K562 (cell line): ENCODE measurements at regions not wholly inside any gene's neighbourhood (a gene's known extent, or its start where the extent isn't known, plus 50 kb on each side); places are given as distances from the start of the nearest gene placed in this dataset.

Experiments used
- ATAC-seq: fragments of 200-7000 bp; cut with Tn5 transposase; 3 replicates; pipeline ENCODE4 v1.9.1; 2020; ENCODE audit warnings: moderate library complexity
- BruUV-seq: library from RNA; stranded (reverse); fragments of 400-500 nt; replicated peaks from 2 replicates; lab custom pipeline; 2021; lab: Mats Ljungman, UMichigan
- CTCF ChIA-PET: fragments of 300-600 bp; formaldehyde crosslinking; extraction: SDS; loops from one replicate; lab custom pipeline; 2021; ENCODE audit warnings: low intra/inter-chr PET ratio; lab: Yijun Ruan, JAX
- POLR2A ChIA-PET: fragments of 300-600, 350-650 bp; sonication (Branson Sonifier 250); formaldehyde crosslinking; extraction: SDS; loops from one replicate; lab custom pipeline; 2021; ENCODE audit warnings: antibody characterized with exemption, inconsistent platforms; lab: Yijun Ruan, JAX
- DNase-seq, 4 experiments: peaks; one replicate each; pipeline versions ENCODE4 v3.0.0 to v3.0.0-alpha.2; 2011 to 2018; ENCODE audit warnings: low spot score in 3 of 4, mixed read lengths in 3 of 4; ENCODE audit errors: extremely low read depth in 1 of 4
- FAIRE-seq: peaks from 2 replicates; lab custom pipeline; 2011; peaks lifted over from hg19 to GRCh38; lab: Jason Lieb, UNC
- H2AFZ ChIP-seq: 2 replicates; pipeline ENCODE4 v1.6.0; 2011; ENCODE audit warnings: low read depth, low read length, control low read depth, inconsistent platforms
- H3K27ac ChIP-seq: fragments of 200-600 bp; 3 replicates; pipeline ENCODE4 v1.8.0; 2011; ENCODE audit warnings: low read depth, mild to moderate bottlenecking, control low read depth, inconsistent platforms, low read length, moderate library complexity, mixed read lengths; ENCODE audit errors: extremely low read depth
- H3K27me3 ChIP-seq, 2 experiments: fragments of 300-600 bp in 1 of 2; 2 replicates in 1 of 2; 3 replicates in 1 of 2; pipeline versions ENCODE4 v1.6.0 to v1.8.0; 2011; ENCODE audit warnings: inconsistent platforms in 2 of 2, low read length in 2 of 2, mild to moderate bottlenecking in 1 of 2, mixed read lengths in 1 of 2, moderate library complexity in 1 of 2; ENCODE audit not compliant: control insufficient read depth in 2 of 2, insufficient read depth in 2 of 2
- H3K36me3 ChIP-seq: fragments of 300-600 bp; 3 replicates; pipeline ENCODE4 v1.8.0; 2011; ENCODE audit warnings: mild to moderate bottlenecking, low read length, inconsistent platforms; ENCODE audit not compliant: control insufficient read depth, insufficient read depth
- H3K4me1 ChIP-seq, 2 experiments: fragments of 200-600 bp in 1 of 2; replicated peaks in 1 of 2; 2 replicates in 1 of 2; 3 replicates in 1 of 2; pipeline versions ENCODE4 v1.5.1 to v1.8.0; 2011; ENCODE audit warnings: inconsistent platforms in 2 of 2, low read length in 2 of 2, mild to moderate bottlenecking in 1 of 2, mixed read lengths in 1 of 2, moderate library complexity in 1 of 2; ENCODE audit not compliant: control insufficient read depth in 2 of 2, insufficient read depth in 2 of 2
- H3K4me2 ChIP-seq: 2 replicates; pipeline ENCODE4 v1.6.1; 2011; ENCODE audit warnings: low read length, control low read depth, inconsistent platforms, mixed read lengths; ENCODE audit not compliant: insufficient read depth
- H3K4me3 ChIP-seq: fragments of 200-600 bp; sonication (generic), shearing (Covaris generic); 2 replicates; pipeline ENCODE4 v1.5.1; 2016; ENCODE audit warnings: control low read depth, inconsistent platforms
- H3K79me2 ChIP-seq: fragments of 200-600 bp; 3 replicates; pipeline ENCODE4 v1.8.0; 2011; ENCODE audit warnings: low read length, inconsistent platforms; ENCODE audit not compliant: control insufficient read depth, insufficient read depth
- H3K9ac ChIP-seq, 2 experiments: 2 replicates each; pipeline versions ENCODE4 v1.6.0 to v1.6.1; 2011; ENCODE audit warnings: low read depth in 2 of 2, low read length in 2 of 2, control low read depth in 1 of 2, inconsistent platforms in 1 of 2, mild to moderate bottlenecking in 1 of 2, mixed read lengths in 1 of 2; ENCODE audit not compliant: insufficient read depth in 1 of 2
- H3K9me1 ChIP-seq: one replicate; pipeline ENCODE4 v1.6.0; 2011; ENCODE audit warnings: inconsistent platforms, mild to moderate bottlenecking, low read length, moderate library complexity; ENCODE audit not compliant: control insufficient read depth, insufficient read depth
- H3K9me3 ChIP-seq: replicated peaks from 2 replicates; pipeline ENCODE4 v1.5.1; 2011; ENCODE audit warnings: low read depth, low read length, inconsistent platforms; ENCODE audit not compliant: control insufficient read depth, insufficient read depth
- H4K20me1 ChIP-seq: replicated peaks from 2 replicates; pipeline ENCODE4 v1.6.1; 2011; ENCODE audit warnings: low read length, inconsistent platforms, mixed read lengths; ENCODE audit not compliant: control insufficient read depth, insufficient read depth
- ESRRB ChIP-seq: fragments of 250-450 bp; sonication (Bioruptor Pico); IDR thresholded peaks from 2 replicates; pipeline ENCODE4 v1.5.0; 2020; ENCODE audit warnings: mild to moderate bottlenecking, moderate library complexity, borderline replicate concordance
- HDAC6 ChIP-seq: IDR thresholded peaks from 2 replicates; pipeline ENCODE4 v1.6.1; 2012; ENCODE audit warnings: low read depth, mild to moderate bottlenecking, control low read depth, inconsistent platforms, low read length, moderate library complexity
- HNRNPUL1 ChIP-seq: fragments of 200-400 bp; formaldehyde crosslinking; IDR thresholded peaks from 2 replicates; pipeline ENCODE4 v1.6.1; 2017; ENCODE audit warnings: low read length
- JUN ChIP-seq, 2 experiments: sonication (generic) in 1 of 2; formaldehyde crosslinking in 1 of 2; IDR thresholded peaks; 2 replicates each; pipeline versions ENCODE4 v1.6.1 to v1.8.0; 2012 to 2022; ENCODE audit warnings: borderline replicate concordance in 2 of 2, mild to moderate bottlenecking in 2 of 2, improper control_type of control experiment in 1 of 2, low read depth in 1 of 2, low read length in 1 of 2, missing genetic modification reagents in 1 of 2
- KLF6 ChIP-seq: fragments of 250-450 bp; sonication (Bioruptor Pico); IDR thresholded peaks from 2 replicates; pipeline ENCODE4 v1.4.0; 2020; ENCODE audit warnings: mild to moderate bottlenecking, moderate library complexity, borderline replicate concordance
- L3MBTL2 ChIP-seq: fragments of 450-650 bp; IDR thresholded peaks from 2 replicates; pipeline ENCODE4 v1.6.1; 2016; ENCODE audit warnings: mild to moderate bottlenecking, moderate library complexity
- NEUROD1 ChIP-seq: fragments of 150-350 bp; IDR thresholded peaks from 2 replicates; pipeline ENCODE4 v1.6.1; 2014; ENCODE audit warnings: borderline replicate concordance, low read length, low read depth; ENCODE audit not compliant: partially characterized antibody
- NRF1 ChIP-seq, 2 experiments: fragments of 450-650 bp; IDR thresholded peaks in 1 of 2; conservative IDR thresholded peaks in 1 of 2; 2 replicates each; pipeline ENCODE4 v1.6.1; 2014; ENCODE audit warnings: mild to moderate bottlenecking in 2 of 2
- POLR3A ChIP-seq: IDR thresholded peaks from 2 replicates; pipeline ENCODE4 v1.6.1; 2011; ENCODE audit warnings: borderline replicate concordance, mild to moderate bottlenecking, moderate library complexity; ENCODE audit not compliant: insufficient read length, insufficient read depth; ENCODE audit errors: extremely low read depth
- TAF1 ChIP-seq: IDR thresholded peaks from 2 replicates; pipeline ENCODE4 v1.6.1; 2011; ENCODE audit warnings: mild to moderate bottlenecking, low read length, moderate library complexity; ENCODE audit not compliant: insufficient read depth, control insufficient read depth, severe bottlenecking; ENCODE audit errors: extremely low read depth
- TRIM25 ChIP-seq: fragments of 450-650 bp; IDR thresholded peaks from 2 replicates; pipeline ENCODE4 v1.7.0; 2016; ENCODE audit warnings: borderline replicate concordance
- ZC3H8 ChIP-seq: fragments of 450-650 bp; IDR thresholded peaks from 2 replicates; pipeline ENCODE4 v1.6.1; 2017
- ZNF408 ChIP-seq: fragments of 250-450 bp; sonication (Bioruptor Pico); IDR thresholded peaks from 2 replicates; pipeline ENCODE4 v1.4.0; 2020; ENCODE audit warnings: low read depth, mild to moderate bottlenecking, moderate library complexity
- ZNF764 ChIP-seq: fragments of 250-450 bp; sonication (Bioruptor Pico); IDR thresholded peaks from 2 replicates; pipeline ENCODE4 v1.4.0; 2020; ENCODE audit warnings: low read depth, mild to moderate bottlenecking, moderate library complexity
- ZNF766 ChIP-seq: fragments of 200-800 bp; sonication (Bioruptor generic); conservative IDR thresholded peaks from 2 replicates; pipeline ENCODE4 v1.6.1; 2016; ENCODE audit warnings: missing genetic modification characterization, missing compliant biosample characterization
- ZNF780A ChIP-seq: fragments of 250-450 bp; sonication (Bioruptor Pico); IDR thresholded peaks from 2 replicates; pipeline ENCODE4 v1.5.0; 2021; ENCODE audit warnings: mild to moderate bottlenecking
- WGBS: fragments of 100-300 bp; shearing (Covaris generic); methylation state at CpG from one replicate; pipeline ENCODE4 v1.1.6; 2016; ENCODE audit warnings: low coverage, mixed read lengths; ENCODE audit not compliant: insufficient coverage; ENCODE audit errors: missing lambda C conversion rate; 5-methylcytosine and 5-hydroxymethylcytosine counted together
- in situ Hi-C: fragments of 300-500 bp; cut with MboI; formaldehyde crosslinking; loops from 4 replicates; pipeline ENCODE4 v1.15.0; 2018; ENCODE audit warnings: inconsistent platforms, mixed read lengths
- intact Hi-C: fragments of 100-400 bp; cut with micrococcal nuclease; formaldehyde crosslinking; loops from 2 replicates; pipeline ENCODE4 v1.14.2; 2022
- TF ChIP-seq, protein P1 (sequence below): fragments of 450-650 bp; IDR thresholded peaks from 2 replicates; pipeline ENCODE4 v1.6.1; 2018; ENCODE audit not compliant: partially characterized antibody

GRCh38 chr10:130889240-130889639 lies 422.3 kb downstream of the TCERG1L start (continued):
- TF ChIP-seq, protein P1, sequence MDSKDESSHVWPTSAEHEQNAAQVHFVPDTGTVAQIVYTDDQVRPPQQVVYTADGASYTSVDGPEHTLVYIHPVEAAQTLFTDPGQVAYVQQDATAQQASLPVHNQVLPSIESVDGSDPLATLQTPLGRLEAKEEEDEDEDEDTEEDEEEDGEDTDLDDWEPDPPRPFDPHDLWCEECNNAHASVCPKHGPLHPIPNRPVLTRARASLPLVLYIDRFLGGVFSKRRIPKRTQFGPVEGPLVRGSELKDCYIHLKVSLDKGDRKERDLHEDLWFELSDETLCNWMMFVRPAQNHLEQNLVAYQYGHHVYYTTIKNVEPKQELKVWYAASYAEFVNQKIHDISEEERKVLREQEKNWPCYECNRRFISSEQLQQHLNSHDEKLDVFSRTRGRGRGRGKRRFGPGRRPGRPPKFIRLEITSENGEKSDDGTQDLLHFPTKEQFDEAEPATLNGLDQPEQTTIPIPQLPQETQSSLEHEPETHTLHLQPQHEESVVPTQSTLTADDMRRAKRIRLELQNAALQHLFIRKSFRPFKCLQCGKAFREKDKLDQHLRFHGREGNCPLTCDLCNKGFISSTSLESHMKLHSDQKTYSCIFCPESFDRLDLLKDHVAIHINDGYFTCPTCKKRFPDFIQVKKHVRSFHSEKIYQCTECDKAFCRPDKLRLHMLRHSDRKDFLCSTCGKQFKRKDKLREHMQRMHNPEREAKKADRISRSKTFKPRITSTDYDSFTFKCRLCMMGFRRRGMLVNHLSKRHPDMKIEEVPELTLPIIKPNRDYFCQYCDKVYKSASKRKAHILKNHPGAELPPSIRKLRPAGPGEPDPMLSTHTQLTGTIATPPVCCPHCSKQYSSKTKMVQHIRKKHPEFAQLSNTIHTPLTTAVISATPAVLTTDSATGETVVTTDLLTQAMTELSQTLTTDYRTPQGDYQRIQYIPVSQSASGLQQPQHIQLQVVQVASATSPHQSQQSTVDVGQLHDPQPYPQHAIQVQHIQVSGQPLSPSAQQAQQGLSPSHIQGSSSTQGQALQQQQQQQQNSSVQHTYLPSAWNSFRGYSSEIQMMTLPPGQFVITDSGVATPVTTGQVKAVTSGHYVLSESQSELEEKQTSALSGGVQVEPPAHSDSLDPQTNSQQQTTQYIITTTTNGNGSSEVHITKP, result no peak
- TF ChIP-seq HDAC6, result no peak
- TF ChIP-seq NRF1 (conservative IDR thresholded peaks at IDR 0.05 in 1 of 2, IDR thresholded peaks at IDR 0.05 in 1 of 2), result no peak
- TF ChIP-seq, all 486 proteins: peak for 0

- WGBS, result 0% methylated on average over 3 of the region's 6 CpGs
- H3K4me1 ChIP-seq, result no peaks in the 10 kb centered on the region
- peaks cover 0 to 4% of the 10 kb centered on the region in 2 experiments; a peak in 1 of 5 replicates for H3K27me3 ChIP-seq
- no peaks in the 10 kb centered on the region for H4K20me1 ChIP-seq
- intact Hi-C loops, result no loop called here
- H2AFZ ChIP-seq, result no peak overlapping the region
- no peak overlapping the region for H3K4me2 ChIP-seq
- H3K27ac ChIP-seq, result no peak overlapping the region
- BruUV-seq, result no TSS peak
- no peak overlapping the region for H3K9ac ChIP-seq
- in situ Hi-C loops, result no loop called here
- H3K79me2 ChIP-seq, result no peaks in the 10 kb centered on the region
- DNase-seq, result no peak
- no peak for ATAC-seq
- FAIRE-seq, result no peak
- no peak overlapping the region for H3K4me3 ChIP-seq
- no peaks in the 10 kb centered on the region for H3K9me1 ChIP-seq
- no peaks in the 10 kb centered on the region for H3K36me3 ChIP-seq
- no peaks in the 10 kb centered on the region for H3K9me3 ChIP-seq
- POLR2A ChIA-PET, result no interaction called here
- CTCF ChIA-PET, result no interaction called here
- TF ChIP-seq ZNF780A (CRISPR knock-in tag) (no peak), POLR3A (no peak), TAF1 (no peak), NEUROD1 (no peak), ESRRB (CRISPR knock-in tag) (no peak), L3MBTL2 (no peak), ZNF764 (no peak), ZNF766 (CRISPR knock-in tag) (no peak), ZNF408 (CRISPR knock-in tag) (no peak), HNRNPUL1 (no peak), JUN (IDR thresholded peaks at IDR 0.05; ENCODE audit: borderline replicate concordance, low read depth, low read length) (no peak), JUN (CRISPR knock-in tag; IDR thresholded peaks at IDR 0.05; ENCODE audit: borderline replicate concordance) (no peak), ZC3H8 (no peak), KLF6 (CRISPR knock-in tag) (no peak), TRIM25 (no peak)
These were observed 421.7 kb downstream of the TCERG1L start for GRCh38 chr10:130889780-130890179.
